HEK293T (cell line): ENCODE measurements at regions not wholly inside any gene's neighbourhood (a gene's known extent, or its start where the extent isn't known, plus 50 kb on each side); places are given as distances from the start of the nearest gene placed in this dataset.
"Not testable (repeated sequence)": the region's sequence is repeated elsewhere in the genome, so short reads cannot be mapped to it uniquely, and the experiment has no call there.

ENCODE experiments used
- CTCF ChIA-PET: fragments of 350-600 bp; formaldehyde crosslinking; extraction: SDS; loops from one replicate; lab custom pipeline; 2021; ENCODE audit warnings: antibody characterized with exemption, inconsistent platforms; lab: Yijun Ruan, JAX
- POLR2A ChIA-PET: fragments of 350-600 bp; formaldehyde crosslinking; extraction: SDS; loops from one replicate; lab custom pipeline; 2020; ENCODE audit warnings: antibody characterized with exemption, inconsistent platforms; lab: Yijun Ruan, JAX
- DNase-seq: peaks from one replicate; pipeline ENCODE4 v3.0.0; 2012; ENCODE audit warnings: mixed read lengths; ENCODE audit errors: extremely low spot score
- ARNT ChIP-seq: fragments of 450-650 bp; IDR thresholded peaks from 2 replicates; pipeline ENCODE4 v1.6.1; 2017; ENCODE audit warnings: mild to moderate bottlenecking
- BHLHE40 ChIP-seq: fragments of 450-650 bp; IDR thresholded peaks from 2 replicates; pipeline ENCODE4 v1.6.1; 2016; ENCODE audit warnings: mild to moderate bottlenecking, moderate library complexity, borderline replicate concordance
- CTBP1 ChIP-seq: fragments of 450-650 bp; IDR thresholded peaks from 2 replicates; pipeline ENCODE4 v1.6.1; 2016; ENCODE audit warnings: borderline replicate concordance
- ELF4 ChIP-seq: fragments of 450-650 bp; IDR thresholded peaks from 2 replicates; pipeline ENCODE4 v1.6.1; 2017; ENCODE audit warnings: antibody characterized with exemption
- FOXA1 ChIP-seq: fragments of 450-650 bp; IDR thresholded peaks from 2 replicates; pipeline ENCODE4 v1.6.1; 2016; ENCODE audit warnings: mild to moderate bottlenecking
- FOXK2 ChIP-seq: fragments of 450-650 bp; IDR thresholded peaks from 2 replicates; pipeline ENCODE4 v1.6.1; 2016; ENCODE audit warnings: mild to moderate bottlenecking
- FOXM1 ChIP-seq: fragments of 450-650 bp; IDR thresholded peaks from 2 replicates; pipeline ENCODE4 v1.6.1; 2017; ENCODE audit warnings: mild to moderate bottlenecking, borderline replicate concordance
- HDGF ChIP-seq: fragments of 450-650 bp; IDR thresholded peaks from 2 replicates; pipeline ENCODE4 v1.6.1; 2017; ENCODE audit warnings: antibody characterized with exemption, borderline replicate concordance
- L3MBTL2 ChIP-seq: fragments of 450-650 bp; conservative IDR thresholded peaks from 2 replicates; pipeline ENCODE4 v1.6.1; 2016; ENCODE audit warnings: mild to moderate bottlenecking
- LEF1 ChIP-seq: fragments of 450-650 bp; IDR thresholded peaks from 2 replicates; pipeline ENCODE4 v1.6.1; 2017; ENCODE audit warnings: mild to moderate bottlenecking, borderline replicate concordance
- NFRKB ChIP-seq: fragments of 450-650 bp; IDR thresholded peaks from 2 replicates; pipeline ENCODE4 v1.6.1; 2016; ENCODE audit warnings: mild to moderate bottlenecking, moderate library complexity
- SP1 ChIP-seq: fragments of 450-650 bp; IDR thresholded peaks from 2 replicates; pipeline ENCODE4 v1.6.1; 2017
- SUZ12 ChIP-seq: fragments of 450-650 bp; IDR thresholded peaks from 2 replicates; pipeline ENCODE4 v1.6.1; 2016; ENCODE audit warnings: mild to moderate bottlenecking
- TARDBP ChIP-seq: fragments of 450-650 bp; IDR thresholded peaks from 2 replicates; pipeline ENCODE4 v1.6.1; 2016
- ZNF384 ChIP-seq: fragments of 450-650 bp; IDR thresholded peaks from 2 replicates; pipeline ENCODE4 v1.6.1; 2016
- TF ChIP-seq, protein P1 (sequence below): fragments of 450-650 bp; IDR thresholded peaks from 2 replicates; pipeline ENCODE4 v1.6.1; 2016

DNA sequence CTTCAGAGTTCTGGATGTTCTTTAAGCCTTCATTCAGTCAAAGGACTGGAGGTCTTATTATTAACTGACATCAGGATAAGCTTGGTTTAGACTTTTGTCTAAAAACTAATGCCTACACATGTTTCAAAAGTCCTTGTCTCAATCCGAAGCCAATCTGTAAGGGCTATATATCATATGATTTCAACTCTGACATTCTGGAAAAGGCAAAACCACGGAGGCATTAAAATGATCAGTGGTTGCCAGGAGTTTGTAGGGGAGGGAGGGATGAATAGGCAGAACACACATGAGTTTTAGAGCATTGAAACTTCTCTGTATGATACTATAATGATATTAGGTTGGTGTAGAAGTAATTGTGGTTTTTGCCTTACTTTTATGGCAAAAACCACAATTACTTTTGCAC, 1285.8 kb upstream of the CITED2 start:
- TF ChIP-seq TARDBP (no peak), BHLHE40 (no peak), FOXA1 (no peak), NFRKB (no peak), FOXK2 (no peak), L3MBTL2 (no peak), CTBP1 (no peak), LEF1 (no peak), FOXM1 (no peak), SP1 (no peak), ZNF384 (no peak), SUZ12 (no peak), ELF4 (no peak), HDGF (no peak), ARNT (no peak)
- TF ChIP-seq, protein P1, sequence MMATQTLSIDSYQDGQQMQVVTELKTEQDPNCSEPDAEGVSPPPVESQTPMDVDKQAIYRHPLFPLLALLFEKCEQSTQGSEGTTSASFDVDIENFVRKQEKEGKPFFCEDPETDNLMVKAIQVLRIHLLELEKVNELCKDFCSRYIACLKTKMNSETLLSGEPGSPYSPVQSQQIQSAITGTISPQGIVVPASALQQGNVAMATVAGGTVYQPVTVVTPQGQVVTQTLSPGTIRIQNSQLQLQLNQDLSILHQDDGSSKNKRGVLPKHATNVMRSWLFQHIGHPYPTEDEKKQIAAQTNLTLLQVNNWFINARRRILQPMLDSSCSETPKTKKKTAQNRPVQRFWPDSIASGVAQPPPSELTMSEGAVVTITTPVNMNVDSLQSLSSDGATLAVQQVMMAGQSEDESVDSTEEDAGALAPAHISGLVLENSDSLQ: no peak
- no peak for DNase-seq
- POLR2A ChIA-PET: no interaction called here
- CTCF ChIA-PET: no interaction called here

DNA sequence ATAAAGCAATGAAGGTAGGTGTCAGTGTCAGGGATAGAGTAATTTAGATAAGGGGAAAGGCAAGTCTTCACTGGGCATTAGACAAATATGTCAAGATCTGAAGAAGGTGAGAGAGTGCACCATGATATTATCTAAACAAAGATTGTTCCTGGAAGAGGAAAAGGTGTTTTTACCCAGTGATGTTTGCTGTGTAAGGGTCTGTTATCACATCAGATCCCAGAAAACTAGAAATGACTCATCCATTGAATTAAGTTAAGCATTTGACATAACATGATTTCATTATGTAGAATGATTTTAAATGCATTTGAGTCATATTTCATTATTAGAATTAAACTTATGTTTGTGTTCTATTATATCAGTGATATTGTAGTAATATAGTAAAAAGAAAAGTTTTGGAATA, 1279.5 kb upstream of the CITED2 start:
- TF ChIP-seq NFRKB: no peak
- TF ChIP-seq TARDBP: no peak
- no peak for TF ChIP-seq SP1
- no peak for TF ChIP-seq FOXA1
- TF ChIP-seq FOXM1: no peak
- TF ChIP-seq HDGF: no peak
- no peak for TF ChIP-seq BHLHE40
- TF ChIP-seq LEF1: no peak
- TF ChIP-seq ELF4: no peak
- no peak for TF ChIP-seq CTBP1
- TF ChIP-seq ARNT: no peak
- no peak for DNase-seq
- ChIA-PET CTCF (no interaction called here), POLR2A (no interaction called here)

DNA sequence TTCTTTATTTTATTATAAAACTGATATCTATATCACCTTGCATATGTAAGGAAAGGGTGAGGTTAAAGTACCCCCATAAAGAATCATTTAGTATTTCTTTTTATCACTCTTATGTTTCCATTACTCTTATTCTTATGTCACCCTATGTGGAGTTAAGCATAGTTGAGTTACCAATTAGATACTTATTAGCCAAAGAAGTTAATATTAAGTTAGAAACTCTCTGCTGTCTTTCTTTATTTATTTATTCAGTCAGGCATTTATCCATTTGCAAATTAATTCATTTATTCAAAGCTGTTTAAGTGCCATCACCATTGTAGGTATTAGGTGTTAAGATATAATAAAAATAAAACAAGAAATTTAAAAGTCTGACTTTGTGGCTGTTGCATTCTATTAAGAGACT, 1279.1 kb upstream of the CITED2 start:
- POLR2A ChIA-PET: no interaction called here
- TF ChIP-seq BHLHE40 (no peak), L3MBTL2 (no peak), FOXA1 (no peak), SUZ12 (no peak), SP1 (no peak), ELF4 (no peak), FOXM1 (no peak), LEF1 (no peak)

DNA sequence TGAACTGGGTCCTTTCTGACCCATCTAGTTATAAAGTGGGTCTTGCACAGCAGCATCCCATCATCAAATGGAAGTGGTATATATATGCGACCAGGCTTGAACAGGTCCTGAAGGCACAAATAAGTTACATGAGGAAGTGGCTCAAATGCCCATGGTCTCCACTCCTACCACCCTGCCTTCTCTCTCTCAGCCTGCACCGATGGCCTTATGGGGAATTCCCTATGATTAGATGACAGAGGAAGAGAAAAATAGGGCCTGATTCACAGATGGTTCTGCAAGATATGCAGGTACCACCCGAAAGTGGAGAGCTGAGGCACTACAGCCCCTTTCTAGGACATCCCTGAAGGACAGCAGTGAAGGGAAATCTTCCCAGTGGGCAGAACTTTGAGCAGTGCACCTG, 1275.1 kb upstream of the CITED2 start:
- POLR2A ChIA-PET: not testable (repeated sequence)

More for the DNA sequence above, 1279.1 kb upstream of the CITED2 start:
- CTCF ChIA-PET: no interaction called here
- DNase-seq: no peak

DNA sequence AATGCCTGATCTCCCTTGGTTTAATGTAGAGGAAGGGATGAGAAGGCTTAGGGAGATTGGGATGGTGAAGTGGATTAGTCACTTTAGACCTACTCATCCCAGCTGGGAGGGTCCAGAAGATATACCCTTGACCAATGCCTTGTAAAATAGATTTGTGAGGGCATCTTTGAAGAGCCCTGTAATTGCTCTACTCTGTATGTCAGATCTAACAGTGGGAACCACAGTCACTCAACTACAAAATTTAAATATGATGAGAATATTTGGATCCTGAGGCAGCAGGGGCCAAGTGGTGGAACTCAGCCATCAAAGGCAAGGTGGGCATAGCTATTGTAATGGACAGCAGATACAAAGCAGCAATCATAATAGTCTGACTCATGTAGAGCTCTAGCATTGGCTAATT, 1272.9 kb upstream of the CITED2 start:
- CTCF ChIA-PET: interaction anchor here (0.6 kb wide), 1 partner anchor 15 kb away, joined by 3 read pairs; no protein-coding TSS in a partner anchor
- POLR2A ChIA-PET: not testable (repeated sequence)

More for the DNA sequence above, 1275.1 kb upstream of the CITED2 start:
- DNase-seq, CTCF ChIA-PET: not testable (repeated sequence)

DNA sequence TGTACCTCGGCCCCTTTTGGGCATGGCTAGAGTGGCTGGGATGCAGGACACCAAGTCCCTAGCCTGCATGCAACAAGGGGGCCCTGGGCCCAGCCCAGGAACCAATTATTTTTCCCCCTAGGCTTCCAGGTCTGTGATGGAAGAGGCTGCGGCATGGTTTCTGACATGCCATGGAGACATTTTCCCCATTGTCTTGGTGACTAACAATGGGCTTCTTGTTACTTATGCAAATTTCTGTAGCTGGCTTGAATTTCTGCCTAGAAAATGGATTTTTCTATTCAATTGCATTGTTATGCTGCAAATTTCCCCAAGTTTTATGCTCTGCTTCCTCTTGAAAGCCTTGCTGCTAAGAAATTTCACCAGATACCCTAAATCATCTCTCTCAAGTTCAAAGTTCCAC, 1269.6 kb upstream of the CITED2 start:
- TF ChIP-seq L3MBTL2 (no peak), FOXM1 (no peak), ZNF384 (no peak)
- CTCF ChIA-PET: no interaction called here
- POLR2A ChIA-PET: no interaction called here
- no peak for DNase-seq

More for the DNA sequence above, 1272.9 kb upstream of the CITED2 start:
- DNase-seq: not testable (repeated sequence)

DNA sequence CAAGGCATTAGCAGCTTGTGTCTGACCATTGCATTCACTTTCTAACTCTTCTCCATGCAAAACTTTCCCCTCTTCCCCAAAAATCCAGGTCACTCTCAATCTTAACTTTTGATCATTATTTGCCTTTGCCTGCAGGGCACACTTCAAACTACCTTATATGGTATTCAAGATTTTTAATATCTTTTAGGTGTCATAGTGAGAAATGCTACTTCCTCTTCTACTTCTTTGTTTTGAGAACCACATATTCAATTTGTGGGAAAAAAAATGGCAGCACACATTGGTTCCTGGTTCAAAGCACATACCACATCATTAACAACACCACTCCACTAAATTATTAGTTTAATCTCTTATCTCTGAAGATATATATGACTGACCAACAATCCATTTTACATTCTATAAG, 1267.0 kb upstream of the CITED2 start:
- POLR2A ChIA-PET: no interaction called here
- no peak for TF ChIP-seq L3MBTL2
- TF ChIP-seq CTBP1: no peak
- TF ChIP-seq TARDBP: no peak
- TF ChIP-seq FOXA1: no peak
- TF ChIP-seq ARNT: no peak
- TF ChIP-seq SUZ12: no peak
- TF ChIP-seq LEF1: no peak
- no peak for TF ChIP-seq ZNF384
- no peak for TF ChIP-seq ELF4
- no peak for TF ChIP-seq FOXM1
- no peak for TF ChIP-seq FOXK2
- DNase-seq: no peak
- CTCF ChIA-PET: no interaction called here

DNA sequence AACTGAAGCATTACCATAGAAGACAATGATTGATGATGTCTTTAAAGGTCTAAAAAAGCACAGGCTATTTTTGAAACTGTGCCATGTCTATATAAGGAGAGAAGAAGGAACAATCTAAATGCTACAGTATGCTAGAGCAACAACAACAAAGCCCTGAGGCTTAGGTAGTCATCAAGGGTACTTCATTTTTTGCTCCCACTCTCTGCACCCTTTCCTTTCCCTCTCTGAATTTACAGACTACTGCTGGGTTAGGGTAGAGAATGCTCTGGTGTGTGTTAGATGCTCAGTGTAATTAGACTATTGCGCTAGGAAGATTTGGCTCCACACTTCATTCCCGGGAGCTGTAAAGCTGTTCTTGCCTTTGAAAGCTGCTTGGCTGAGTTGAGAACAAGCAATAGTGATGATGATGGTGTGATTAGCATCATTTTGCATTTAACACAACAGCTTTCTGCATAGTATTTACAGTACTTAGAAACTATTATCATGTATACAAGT, 1262.5 kb upstream of the CITED2 start:
- POLR2A ChIA-PET: no interaction called here
- CTCF ChIA-PET: no interaction called here
- TF ChIP-seq ZNF384 (no peak), FOXM1 (no peak), ARNT (no peak), ELF4 (no peak), SP1 (no peak), NFRKB (no peak), FOXK2 (no peak), CTBP1 (no peak)
- no peak for DNase-seq
